GM12872 (cell line): ENCODE measurements at regions not wholly inside any gene's neighbourhood (a gene's known extent, or its start where the extent isn't known, plus 50 kb on each side); places are given as distances from the start of the nearest gene placed in this dataset.

Experiments
- TF ChIP-seq, protein P1 (sequence below): IDR thresholded peaks from 3 replicates; pipeline ENCODE4 v1.5.1; 2011; ENCODE audit warnings: low read depth, mild to moderate bottlenecking, low read length, moderate library complexity; ENCODE audit not compliant: insufficient read depth

- TF ChIP-seq, protein P1, sequence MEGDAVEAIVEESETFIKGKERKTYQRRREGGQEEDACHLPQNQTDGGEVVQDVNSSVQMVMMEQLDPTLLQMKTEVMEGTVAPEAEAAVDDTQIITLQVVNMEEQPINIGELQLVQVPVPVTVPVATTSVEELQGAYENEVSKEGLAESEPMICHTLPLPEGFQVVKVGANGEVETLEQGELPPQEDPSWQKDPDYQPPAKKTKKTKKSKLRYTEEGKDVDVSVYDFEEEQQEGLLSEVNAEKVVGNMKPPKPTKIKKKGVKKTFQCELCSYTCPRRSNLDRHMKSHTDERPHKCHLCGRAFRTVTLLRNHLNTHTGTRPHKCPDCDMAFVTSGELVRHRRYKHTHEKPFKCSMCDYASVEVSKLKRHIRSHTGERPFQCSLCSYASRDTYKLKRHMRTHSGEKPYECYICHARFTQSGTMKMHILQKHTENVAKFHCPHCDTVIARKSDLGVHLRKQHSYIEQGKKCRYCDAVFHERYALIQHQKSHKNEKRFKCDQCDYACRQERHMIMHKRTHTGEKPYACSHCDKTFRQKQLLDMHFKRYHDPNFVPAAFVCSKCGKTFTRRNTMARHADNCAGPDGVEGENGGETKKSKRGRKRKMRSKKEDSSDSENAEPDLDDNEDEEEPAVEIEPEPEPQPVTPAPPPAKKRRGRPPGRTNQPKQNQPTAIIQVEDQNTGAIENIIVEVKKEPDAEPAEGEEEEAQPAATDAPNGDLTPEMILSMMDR: no peak
Observed at GRCh38 chrY:19590235-19590634, 154.3 kb downstream of the KDM5D start.

DNA sequence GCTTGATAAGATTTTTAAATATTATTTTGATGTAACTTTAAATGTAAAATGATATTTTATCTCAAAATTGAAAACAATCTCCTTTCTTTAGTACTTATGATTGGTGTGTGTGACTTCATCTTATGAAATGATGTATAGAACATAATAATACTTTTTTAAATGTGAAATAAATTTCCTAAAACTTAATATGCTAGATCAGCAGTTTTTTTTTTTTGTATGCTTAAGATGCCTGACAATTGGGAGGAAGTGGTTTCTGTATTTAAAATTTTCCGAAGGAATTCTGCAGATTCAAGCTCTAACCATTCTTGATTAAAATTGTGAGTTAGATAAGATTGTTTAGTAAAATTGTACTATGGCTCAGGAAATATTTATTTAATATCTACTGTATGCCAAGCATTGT is 154.9 kb downstream of the KDM5D start:
- TF ChIP-seq, protein P1: no peak

GRCh38 chrY:19587311-19587710 is 157.2 kb downstream of the KDM5D start:
- TF ChIP-seq, protein P1: no peak

GRCh38 chrY:19578281-19578874 is 166.1 kb downstream of the KDM5D start:
- TF ChIP-seq, protein P1: no peak

DNA sequence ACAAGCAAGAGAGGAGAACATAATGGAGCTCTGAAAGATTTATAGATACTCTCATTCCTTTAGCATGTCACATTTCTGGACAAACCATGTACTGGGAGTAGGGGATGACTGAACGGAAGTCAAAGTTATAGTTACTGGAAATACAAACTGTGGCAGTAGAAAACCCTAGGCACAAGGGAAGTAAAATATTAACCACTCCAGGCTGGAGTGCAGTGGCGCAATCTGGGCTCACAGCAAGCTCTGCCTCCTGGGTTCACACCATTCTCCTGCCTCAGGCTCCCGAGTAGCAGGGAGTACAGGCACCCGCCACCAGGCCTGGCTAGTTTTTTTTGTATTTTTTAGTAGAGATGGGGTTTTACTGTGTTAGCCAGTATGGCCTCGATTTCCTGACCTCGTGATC is 167.3 kb downstream of the KDM5D start:
- TF ChIP-seq, protein P1: no peak

GRCh38 chrY:19574939-19575338 is 169.6 kb downstream of the KDM5D start:
- TF ChIP-seq, protein P1: no peak

DNA sequence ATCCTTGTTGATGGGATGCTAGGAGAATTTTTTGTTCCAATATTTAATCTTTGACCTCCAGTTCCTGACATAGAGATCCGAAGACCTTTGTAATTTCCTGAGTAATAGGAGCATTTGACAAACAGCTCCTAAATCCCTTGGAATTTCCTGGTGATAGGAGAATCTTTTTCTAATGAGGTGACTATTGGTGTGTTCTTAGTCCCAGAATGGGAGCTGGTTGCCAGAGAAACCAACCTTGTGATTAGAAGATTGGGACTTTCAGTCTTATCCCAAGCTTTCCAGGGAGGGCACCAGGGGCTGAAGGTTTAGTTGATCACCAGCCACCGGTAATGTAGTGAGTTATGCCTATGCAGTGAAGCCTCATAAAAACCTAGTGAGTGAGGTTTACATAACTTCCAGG is 170.9 kb downstream of the KDM5D start:
- TF ChIP-seq, protein P1: no peak
